ENCODE measurements at regions not wholly inside any gene's neighbourhood (a gene's known extent, or its start where the extent isn't known, plus 50 kb on each side); places are given as distances from the start of the nearest gene placed in this dataset.
"Not testable (repeated sequence)": the region's sequence is repeated elsewhere in the genome, so short reads cannot be mapped to it uniquely, and the experiment has no call there.

GRCh38 chr13:66144357-66144756 lies 1085.8 kb downstream of the PCDH9 start:
- not testable (repeated sequence) for DNase-seq

GRCh38 chr13:66139701-66140100 lies 1090.4 kb downstream of the PCDH9 start:
- no peak for DNase-seq

GRCh38 chr13:66139250-66139649 lies 1090.9 kb downstream of the PCDH9 start:
- DNase-seq = no peak

- no peak for DNase-seq
Observed at GRCh38 chr13:66138172-66138811, 1091.8 kb downstream of the PCDH9 start.

- no peak for DNase-seq
Observed at GRCh38 chr13:66137384-66137783, 1092.8 kb downstream of the PCDH9 start.

- no peak for DNase-seq
Observed at GRCh38 chr13:66128692-66129269, 1101.4 kb downstream of the PCDH9 start.

GRCh38 chr13:66128201-66128600 lies 1101.9 kb downstream of the PCDH9 start:
- DNase-seq = no peak

- DNase-seq = no peak
Observed at GRCh38 chr13:66117563-66117962, 1112.6 kb downstream of the PCDH9 start.

- DNase-seq = no peak
Observed at GRCh38 chr13:66113882-66114526, 1116.1 kb downstream of the PCDH9 start.

GRCh38 chr13:66111628-66112027 lies 1118.5 kb downstream of the PCDH9 start:
- DNase-seq = no peak

- DNase-seq = no peak
Observed at GRCh38 chr13:66106246-66106645, 1123.9 kb downstream of the PCDH9 start.

- no peak for DNase-seq
Observed at GRCh38 chr13:66102864-66103263, 1127.3 kb downstream of the PCDH9 start.

GRCh38 chr13:66099825-66100224 lies 1130.3 kb downstream of the PCDH9 start:
- no peak for DNase-seq

- DNase-seq = no peak
Observed at GRCh38 chr13:66098931-66099628, 1131.1 kb downstream of the PCDH9 start.

- no peak for DNase-seq
Observed at GRCh38 chr13:66089711-66090110, 1140.4 kb downstream of the PCDH9 start.

- DNase-seq = no peak
Observed at GRCh38 chr13:66087269-66087710, 1142.8 kb downstream of the PCDH9 start.

- no peak for DNase-seq
Observed at GRCh38 chr13:66077132-66077689, 1152.9 kb downstream of the PCDH9 start.

GRCh38 chr13:66076417-66076816 lies 1153.7 kb downstream of the PCDH9 start:
- DNase-seq = no peak

GRCh38 chr13:66074018-66074615 lies 1156.0 kb downstream of the PCDH9 start:
- no peak for DNase-seq

GRCh38 chr13:66072097-66072496 lies 1158.0 kb downstream of the PCDH9 start:
- not testable (repeated sequence) for DNase-seq

GRCh38 chr13:66071608-66072007 lies 1158.5 kb downstream of the PCDH9 start:
- DNase-seq = no peak

- no peak for DNase-seq
Observed at GRCh38 chr13:66071029-66071428, 1159.1 kb downstream of the PCDH9 start.

GRCh38 chr13:66069570-66069969 lies 1160.6 kb downstream of the PCDH9 start:
- DNase-seq = no peak

Data from activated T-cell treated with anti-CD3 and anti-CD28 coated beads, Interleukin-2, amount 50 U/mL, for 48 hours (primary cell).